Trophoblast cell (in vitro differentiated cells and primary cell): ENCODE measurements at regions not wholly inside any gene's neighbourhood (a gene's known extent, or its start where the extent isn't known, plus 50 kb on each side); places are given as distances from the start of the nearest gene placed in this dataset.

Source experiments
- DNase-seq, 2 donors: peaks; one replicate each; pipeline ENCODE4 v3.0.0-alpha.2; 2016
- H2AFZ ChIP-seq: 2 replicates; pipeline ENCODE4 v1.6.1; 2013; ENCODE audit warnings: low read length, moderate library complexity, mild to moderate bottlenecking; ENCODE audit not compliant: insufficient read depth, poor library complexity
- H2AK5ac ChIP-seq: 2 replicates; pipeline ENCODE4 v1.6.1; 2013; ENCODE audit warnings: mild to moderate bottlenecking, low read length
- H2BK120ac ChIP-seq: 2 replicates; pipeline ENCODE4 v1.6.1; 2013; ENCODE audit warnings: low read length, mild to moderate bottlenecking, moderate library complexity; ENCODE audit not compliant: insufficient read depth, poor library complexity
- H2BK12ac ChIP-seq: 2 replicates; pipeline ENCODE4 v1.6.1; 2013; ENCODE audit warnings: mild to moderate bottlenecking, low read length, moderate library complexity
- H2BK5ac ChIP-seq: 2 replicates; pipeline ENCODE4 v1.6.1; 2013; ENCODE audit warnings: low read length, low read depth, moderate library complexity, mild to moderate bottlenecking; ENCODE audit not compliant: poor library complexity
- H3K14ac ChIP-seq: 2 replicates; pipeline ENCODE4 v1.6.1; 2013; ENCODE audit warnings: mild to moderate bottlenecking, low read length
- H3K18ac ChIP-seq: 2 replicates; pipeline ENCODE4 v1.6.1; 2013; ENCODE audit warnings: mild to moderate bottlenecking, low read length
- H3K23ac ChIP-seq: 2 replicates; pipeline ENCODE4 v1.6.1; 2013; ENCODE audit warnings: low read length
- H3K27ac ChIP-seq: 2 replicates; pipeline ENCODE4 v1.5.1; 2013; ENCODE audit warnings: low read depth, mild to moderate bottlenecking, inconsistent platforms, low read length, moderate library complexity
- H3K27me3 ChIP-seq: 2 replicates; pipeline ENCODE4 v1.6.1; 2013; ENCODE audit warnings: inconsistent platforms, mild to moderate bottlenecking, low read length, moderate library complexity; ENCODE audit not compliant: insufficient read depth
- H3K36me3 ChIP-seq, 2 experiments: 1 replicate in 1 of 2; 2 replicates in 1 of 2; pipeline ENCODE4 v1.6.1; 2013; ENCODE audit warnings: low read length in 2 of 2, mild to moderate bottlenecking in 2 of 2, moderate library complexity in 1 of 2; ENCODE audit not compliant: insufficient read depth in 2 of 2, control insufficient read depth in 1 of 2
- H3K4ac ChIP-seq: 2 replicates; pipeline ENCODE4 v1.6.1; 2013; ENCODE audit warnings: low read depth, mild to moderate bottlenecking, low read length, moderate library complexity
- H3K4me1 ChIP-seq, 2 experiments: 1 replicate in 1 of 2; 2 replicates in 1 of 2; pipeline ENCODE4 v1.6.1; 2013; ENCODE audit warnings: low read length in 2 of 2, mild to moderate bottlenecking in 2 of 2, moderate library complexity in 1 of 2; ENCODE audit not compliant: insufficient read depth in 2 of 2, control insufficient read depth in 1 of 2
- H3K4me2 ChIP-seq: 2 replicates; pipeline ENCODE4 v1.6.1; 2013; ENCODE audit warnings: inconsistent platforms, mild to moderate bottlenecking, low read length, moderate library complexity
- H3K4me3 ChIP-seq: 2 replicates; pipeline ENCODE4 v1.5.1; 2013; ENCODE audit warnings: mild to moderate bottlenecking, low read depth, low read length, inconsistent platforms
- H3K79me1 ChIP-seq: one replicate; pipeline ENCODE4 v1.6.1; 2013; ENCODE audit warnings: low read length
- H3K79me2 ChIP-seq: 2 replicates; pipeline ENCODE4 v1.6.1; 2013; ENCODE audit warnings: low read length, mild to moderate bottlenecking; ENCODE audit not compliant: control insufficient read depth, insufficient read depth, poor library complexity
- H3K9ac ChIP-seq: 2 replicates; pipeline ENCODE4 v1.6.1; 2013; ENCODE audit warnings: mild to moderate bottlenecking, low read length
- H3K9me3 ChIP-seq: 2 replicates; pipeline ENCODE4 v1.6.1; 2013; ENCODE audit warnings: low read depth, mild to moderate bottlenecking, control low read depth, inconsistent platforms, low read length; ENCODE audit not compliant: insufficient read depth
- H4K12ac ChIP-seq: 2 replicates; pipeline ENCODE4 v1.6.1; 2013; ENCODE audit warnings: low read depth, mild to moderate bottlenecking, low read length, moderate library complexity
- H4K8ac ChIP-seq: 2 replicates; pipeline ENCODE4 v1.6.1; 2013; ENCODE audit warnings: low read depth, mild to moderate bottlenecking, low read length, moderate library complexity
- H4K91ac ChIP-seq: one replicate; pipeline ENCODE4 v1.6.1; 2013; ENCODE audit warnings: low read depth, mild to moderate bottlenecking, low read length, moderate library complexity
- WGBS: extraction: QIAGEN DNeasy Blood & Tissue Kit; methylation state at CpG from one replicate; pipeline ENCODE4 v1.1.7; 2013; ENCODE audit warnings: missing lambda C conversion rate; ENCODE audit not compliant: insufficient read length, insufficient coverage; ENCODE audit errors: extremely low coverage; 5-methylcytosine and 5-hydroxymethylcytosine counted together

DNA sequence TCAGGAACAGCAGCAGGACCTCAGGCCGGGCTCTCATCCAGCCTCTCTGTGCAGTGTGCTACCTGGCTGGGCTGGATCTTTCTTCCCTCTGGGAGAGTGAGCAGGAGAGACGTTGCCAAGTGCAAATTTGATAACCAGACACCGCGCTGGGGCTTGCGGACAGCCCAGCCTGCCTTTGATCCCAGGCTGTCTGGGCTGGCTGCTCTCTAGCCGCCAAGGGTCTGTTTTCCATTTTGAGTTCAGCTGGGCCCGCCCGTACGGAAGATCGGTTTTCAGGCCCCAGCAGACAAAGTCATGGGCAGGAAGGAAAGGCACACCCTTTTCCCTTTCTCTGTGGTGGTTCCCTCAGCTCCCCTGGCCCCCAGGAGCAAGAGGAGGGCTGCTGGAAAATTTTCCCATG lies 90.2 kb downstream of the CPZ start:
- no peak overlapping the region for H3K9ac ChIP-seq
- H3K4me2 ChIP-seq, result no peak overlapping the region
- H3K4me3 ChIP-seq, result no peak overlapping the region
- H3K79me2 ChIP-seq, result no peaks in the 10 kb centered on the region
- H2BK120ac ChIP-seq, result no peak overlapping the region
- H4K91ac ChIP-seq, result no peak overlapping the region
- WGBS, result no CpG with 5 or more reads among the region's 10 CpGs
- H3K14ac ChIP-seq, result no peak overlapping the region
- no peak overlapping the region for H2BK12ac ChIP-seq
- H4K8ac ChIP-seq, result no peak overlapping the region
- DNase-seq, result no peak
- H3K18ac ChIP-seq, result no peak overlapping the region
- H2AK5ac ChIP-seq, result no peak overlapping the region
- H3K4ac ChIP-seq, result no peak overlapping the region
- H3K4me1 ChIP-seq, result no peaks in the 10 kb centered on the region
- no peaks in the 10 kb centered on the region for H3K79me1 ChIP-seq
- H3K36me3 ChIP-seq, result no peaks in the 10 kb centered on the region
- H2BK5ac ChIP-seq, result no peak overlapping the region
- no peak overlapping the region for H2AFZ ChIP-seq
- H3K27ac ChIP-seq, result no peak overlapping the region
- no peak overlapping the region for H4K12ac ChIP-seq
- H3K27me3 ChIP-seq, result no peaks in the 10 kb centered on the region
- no peak overlapping the region for H3K23ac ChIP-seq
- peaks cover 12% of the 10 kb centered on the region for H3K9me3 ChIP-seq

DNA sequence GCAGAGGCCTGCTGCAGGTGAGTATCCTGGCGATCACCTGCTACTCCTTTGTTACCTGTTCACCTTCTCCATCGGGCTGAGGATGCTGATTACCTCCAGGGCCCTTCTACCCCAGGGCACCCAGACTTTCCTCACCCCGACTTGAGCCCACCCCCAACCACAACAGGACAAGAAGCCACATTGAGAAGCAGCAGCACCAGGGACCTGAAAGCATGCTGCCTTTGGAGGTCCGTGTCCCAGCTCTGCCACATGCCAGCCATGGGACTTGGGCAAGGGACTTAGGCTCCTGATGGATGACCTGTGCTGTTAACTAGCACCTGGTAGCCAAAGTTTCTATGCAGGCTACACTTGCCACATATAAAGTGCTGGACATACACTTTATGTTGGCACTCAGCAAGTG lies 89.7 kb downstream of the CPZ start:
- Histone ChIP-seq H3K4ac (no peak overlapping the region), H3K18ac (no peak overlapping the region), H3K4me2 (no peak overlapping the region), H3K27ac (no peak overlapping the region), H4K8ac (no peak overlapping the region), H2BK12ac (no peak overlapping the region), H3K23ac (no peak overlapping the region), H2AK5ac (no peak overlapping the region), H3K79me1 (no peaks in the 10 kb centered on the region), H4K12ac (no peak overlapping the region), H3K4me3 (no peak overlapping the region), H3K79me2 (no peaks in the 10 kb centered on the region), H3K36me3 (no peaks in the 10 kb centered on the region), H3K27me3 (no peaks in the 10 kb centered on the region), H2AFZ (no peak overlapping the region), H2BK120ac (no peak overlapping the region), H3K9me3 (peaks cover 12% of the 10 kb centered on the region), H2BK5ac (no peak overlapping the region), H4K91ac (no peak overlapping the region), H3K4me1 (no peaks in the 10 kb centered on the region), H3K14ac (no peak overlapping the region), H3K9ac (no peak overlapping the region)
- no peak for DNase-seq
- no CpG with 5 or more reads among the region's 4 CpGs for WGBS

DNA sequence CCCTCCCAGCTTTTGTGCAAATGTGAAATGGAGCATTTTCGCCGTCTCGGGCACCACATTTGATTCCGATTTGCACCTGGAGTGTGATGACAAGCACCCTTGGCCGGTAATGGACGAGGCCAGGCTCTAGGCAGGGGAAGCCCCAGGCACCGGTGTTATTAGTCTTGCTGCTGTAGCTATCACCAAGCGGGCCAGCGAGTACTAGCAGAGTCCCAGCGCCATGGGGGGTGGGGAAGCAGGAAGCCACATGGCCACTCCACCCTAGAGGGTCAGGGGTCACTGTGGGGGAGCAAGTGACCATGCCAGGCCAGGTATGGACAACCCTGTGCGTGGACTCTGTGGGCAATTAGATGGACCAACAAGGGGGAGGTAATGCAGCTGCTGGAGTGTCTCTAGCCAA lies 88.8 kb downstream of the CPZ start:
- H3K79me1 ChIP-seq, result no peaks in the 10 kb centered on the region
- H4K91ac ChIP-seq, result no peak overlapping the region
- H3K14ac ChIP-seq, result no peak overlapping the region
- no peak overlapping the region for H3K18ac ChIP-seq
- no CpG with 5 or more reads among the region's 11 CpGs for WGBS
- H2BK12ac ChIP-seq, result no peak overlapping the region
- H3K4me3 ChIP-seq, result peak overlapping the region; percentile 19
- no peak overlapping the region for H3K23ac ChIP-seq
- no peaks in the 10 kb centered on the region for H3K79me2 ChIP-seq
- H3K36me3 ChIP-seq, result no peaks in the 10 kb centered on the region
- H4K12ac ChIP-seq, result no peak overlapping the region
- H3K4ac ChIP-seq, result no peak overlapping the region
- H2AFZ ChIP-seq, result no peak overlapping the region
- no peak for DNase-seq
- H3K27me3 ChIP-seq, result no peaks in the 10 kb centered on the region
- no peak overlapping the region for H3K9ac ChIP-seq
- no peak overlapping the region for H2AK5ac ChIP-seq
- no peaks in the 10 kb centered on the region for H3K4me1 ChIP-seq
- H2BK120ac ChIP-seq, result no peak overlapping the region
- no peak overlapping the region for H4K8ac ChIP-seq
- H3K4me2 ChIP-seq, result no peak overlapping the region
- H2BK5ac ChIP-seq, result no peak overlapping the region
- H3K9me3 ChIP-seq, result peaks cover 7% of the 10 kb centered on the region
- no peak overlapping the region for H3K27ac ChIP-seq

DNA sequence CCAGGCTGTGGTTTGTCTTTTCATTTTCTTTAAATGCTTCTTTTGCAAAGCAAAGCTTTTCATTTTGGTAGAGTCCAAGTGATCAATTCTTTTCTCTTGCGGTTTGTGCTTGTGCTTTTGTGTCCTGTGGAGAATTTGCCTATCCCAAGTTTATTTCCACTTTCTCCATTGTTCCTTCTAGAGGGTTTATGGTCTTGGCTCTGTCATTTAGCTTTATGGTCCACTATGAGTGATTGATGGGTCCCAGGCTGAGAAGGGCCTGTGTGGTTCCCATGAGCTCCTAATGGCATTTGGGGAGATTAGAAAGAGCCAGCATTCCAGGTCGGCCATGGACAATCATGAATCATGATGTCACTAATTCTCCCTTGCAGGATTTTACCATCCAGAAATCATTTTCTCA lies 86.5 kb downstream of the CPZ start:
- H2BK12ac ChIP-seq, result no peak overlapping the region
- no peak overlapping the region for H2AK5ac ChIP-seq
- H3K4me1 ChIP-seq, result no peaks in the 10 kb centered on the region
- H2BK120ac ChIP-seq, result no peak overlapping the region
- no peak overlapping the region for H2BK5ac ChIP-seq
- H3K27me3 ChIP-seq, result no peaks in the 10 kb centered on the region
- H3K27ac ChIP-seq, result no peak overlapping the region
- no peak overlapping the region for H3K4ac ChIP-seq
- H3K9me3 ChIP-seq, result peaks cover 4% of the 10 kb centered on the region
- no CpG with 5 or more reads among the region's 2 CpGs for WGBS
- H3K14ac ChIP-seq, result no peak overlapping the region
- no peak overlapping the region for H3K18ac ChIP-seq
- no peak overlapping the region for H2AFZ ChIP-seq
- no peak for DNase-seq
- H3K79me2 ChIP-seq, result no peaks in the 10 kb centered on the region
- no peak overlapping the region for H3K23ac ChIP-seq
- no peak overlapping the region for H4K8ac ChIP-seq
- no peaks in the 10 kb centered on the region for H3K36me3 ChIP-seq
- H4K91ac ChIP-seq, result no peak overlapping the region
- no peak overlapping the region for H4K12ac ChIP-seq
- no peaks in the 10 kb centered on the region for H3K79me1 ChIP-seq
- no peak overlapping the region for H3K9ac ChIP-seq
- no peak overlapping the region for H3K4me2 ChIP-seq
- no peak overlapping the region for H3K4me3 ChIP-seq
